ENCODE measurements at regions not wholly inside any gene's neighbourhood (a gene's known extent, or its start where the extent isn't known, plus 50 kb on each side); places are given as distances from the start of the nearest gene placed in this dataset.

DNA sequence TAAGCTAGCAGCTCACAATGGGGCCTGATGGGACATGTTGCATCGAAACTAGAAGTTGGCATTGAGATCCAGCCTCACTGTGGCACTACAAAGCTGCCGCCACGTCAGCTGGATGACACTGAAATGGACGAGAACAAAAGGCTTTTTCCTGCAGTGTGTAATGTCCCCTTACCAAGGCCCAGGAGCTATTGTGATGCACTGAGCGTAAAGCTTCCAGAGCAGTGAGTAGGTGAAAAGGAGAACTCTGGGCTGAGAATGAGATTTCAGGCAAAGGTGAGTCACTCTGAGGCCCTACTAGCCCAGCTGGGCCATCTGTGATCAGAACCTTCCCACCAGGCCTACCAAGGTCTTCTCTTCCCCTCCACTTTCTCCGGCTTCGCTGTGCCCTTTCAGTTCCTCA, 528.1 kb upstream of the KLF4 start:
- no peak for DNase-seq
- no peak overlapping the region for H3K27ac ChIP-seq (ENCODE audit: low read depth in 1 of 2, low read length in 1 of 2)
- H3K36me3 ChIP-seq (ENCODE audit: control insufficient read depth in 4 of 4, insufficient read depth in 4 of 4, low read length in 4 of 4), result no peaks in the 10 kb centered on the region
- H3K4me3 ChIP-seq, result no peak overlapping the region
- 88 to 94% methylated on average over 7 of the region's 7 CpGs for WGBS, 2 donors
- peaks cover 0 to 3% (median 0%) of the 10 kb centered on the region in 4 donors for H3K9me3 ChIP-seq (ENCODE audit: control insufficient read depth in 4 of 4, insufficient read depth in 3 of 4, low read length in 3 of 4)
- peaks cover 0 to 12% (median 0%) of the 10 kb centered on the region in 5 donors for H3K4me1 ChIP-seq (ENCODE audit: control insufficient read depth in 5 of 5, insufficient read depth in 5 of 5, low read length in 5 of 5)
- H3K27me3 ChIP-seq (ENCODE audit: control insufficient read depth in 3 of 3, insufficient read depth in 3 of 3, low read length in 2 of 3), result no peaks in the 10 kb centered on the region
- no peak overlapping the region for H3K9ac ChIP-seq (ENCODE audit: insufficient read depth in 1 of 2, low read length in 2 of 2)
- no peak for ATAC-seq (ENCODE audit: insufficient read depth, low FRiP score)
- TF ChIP-seq, protein P1, sequence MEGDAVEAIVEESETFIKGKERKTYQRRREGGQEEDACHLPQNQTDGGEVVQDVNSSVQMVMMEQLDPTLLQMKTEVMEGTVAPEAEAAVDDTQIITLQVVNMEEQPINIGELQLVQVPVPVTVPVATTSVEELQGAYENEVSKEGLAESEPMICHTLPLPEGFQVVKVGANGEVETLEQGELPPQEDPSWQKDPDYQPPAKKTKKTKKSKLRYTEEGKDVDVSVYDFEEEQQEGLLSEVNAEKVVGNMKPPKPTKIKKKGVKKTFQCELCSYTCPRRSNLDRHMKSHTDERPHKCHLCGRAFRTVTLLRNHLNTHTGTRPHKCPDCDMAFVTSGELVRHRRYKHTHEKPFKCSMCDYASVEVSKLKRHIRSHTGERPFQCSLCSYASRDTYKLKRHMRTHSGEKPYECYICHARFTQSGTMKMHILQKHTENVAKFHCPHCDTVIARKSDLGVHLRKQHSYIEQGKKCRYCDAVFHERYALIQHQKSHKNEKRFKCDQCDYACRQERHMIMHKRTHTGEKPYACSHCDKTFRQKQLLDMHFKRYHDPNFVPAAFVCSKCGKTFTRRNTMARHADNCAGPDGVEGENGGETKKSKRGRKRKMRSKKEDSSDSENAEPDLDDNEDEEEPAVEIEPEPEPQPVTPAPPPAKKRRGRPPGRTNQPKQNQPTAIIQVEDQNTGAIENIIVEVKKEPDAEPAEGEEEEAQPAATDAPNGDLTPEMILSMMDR (IDR thresholded peaks at IDR 0.05; ENCODE audit: control extremely low read depth, extremely low read depth), result no peak

DNA sequence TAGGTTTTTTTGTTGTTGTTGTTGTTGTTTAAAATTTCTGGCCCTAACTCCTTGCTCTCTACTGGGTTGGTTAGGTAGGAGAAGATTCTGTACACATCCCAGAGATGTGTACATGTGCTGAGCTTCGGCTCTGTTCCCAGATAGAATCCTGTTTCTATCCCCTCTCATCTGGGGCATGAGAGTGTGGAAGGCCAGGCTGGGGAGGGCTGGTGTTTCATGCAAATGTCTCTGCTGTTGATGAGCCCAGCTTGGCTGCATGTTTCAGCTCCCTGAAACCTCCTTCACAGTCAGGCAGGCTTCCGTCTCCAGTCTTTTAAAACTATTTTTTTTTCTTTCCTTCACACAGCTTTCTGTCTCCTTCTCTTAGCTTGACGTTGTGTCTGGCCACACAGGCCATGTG, 526.9 kb upstream of the KLF4 start:
- DNase-seq (peak in 2 of 3 donors; percentile 45 to 66), ATAC-seq (ENCODE audit: insufficient read depth, low FRiP score) (no peak)
- H3K4me3 ChIP-seq, result no peak overlapping the region
- no peaks in the 10 kb centered on the region for H3K27me3 ChIP-seq (ENCODE audit: control insufficient read depth in 3 of 3, insufficient read depth in 3 of 3, low read length in 2 of 3)
- peaks cover 0 to 3% (median 0%) of the 10 kb centered on the region in 4 donors for H3K9me3 ChIP-seq (ENCODE audit: control insufficient read depth in 4 of 4, insufficient read depth in 3 of 4, low read length in 3 of 4)
- H3K36me3 ChIP-seq (ENCODE audit: control insufficient read depth in 4 of 4, insufficient read depth in 4 of 4, low read length in 4 of 4), result no peaks in the 10 kb centered on the region
- TF ChIP-seq, protein P1 (IDR thresholded peaks at IDR 0.05; ENCODE audit: control extremely low read depth, extremely low read depth), result no peak
- H3K9ac ChIP-seq (ENCODE audit: insufficient read depth in 1 of 2, low read length in 2 of 2), result no peak overlapping the region
- peaks cover 0 to 12% (median 0%) of the 10 kb centered on the region in 5 donors for H3K4me1 ChIP-seq (ENCODE audit: control insufficient read depth in 5 of 5, insufficient read depth in 5 of 5, low read length in 5 of 5)
- H3K27ac ChIP-seq (ENCODE audit: low read depth in 1 of 2, low read length in 1 of 2), result no peak overlapping the region
- 86 to 95% methylated on average over 3 of the region's 3 CpGs for WGBS, 2 donors

DNA sequence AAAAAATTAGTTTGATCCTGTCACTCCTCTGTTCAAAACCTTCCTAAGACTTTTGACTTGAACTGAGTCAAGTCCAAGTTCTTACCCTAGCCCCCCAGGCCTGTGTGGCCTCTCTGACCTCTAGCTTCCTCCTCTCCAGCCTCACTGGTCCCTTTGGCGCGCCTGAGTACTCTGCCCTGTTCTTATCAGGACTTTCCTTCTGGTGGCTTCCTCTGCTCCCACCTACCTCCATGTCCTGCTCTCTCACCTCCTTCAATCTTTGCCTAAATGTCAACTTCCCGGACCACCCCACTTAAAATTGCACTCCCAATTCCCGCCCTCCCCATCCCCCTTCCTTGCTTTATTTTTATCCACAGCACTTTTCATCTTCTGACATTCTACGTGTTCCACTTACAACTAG, 526.1 kb upstream of the KLF4 start:
- Histone ChIP-seq H3K9ac (ENCODE audit: insufficient read depth in 1 of 2, low read length in 2 of 2) (no peak overlapping the region), H3K27ac (ENCODE audit: low read depth in 1 of 2, low read length in 1 of 2) (no peak overlapping the region), H3K4me1 (ENCODE audit: control insufficient read depth in 5 of 5, insufficient read depth in 5 of 5, low read length in 5 of 5) (peaks cover 0 to 12% (median 0%) of the 10 kb centered on the region in 5 donors), H3K27me3 (ENCODE audit: control insufficient read depth in 3 of 3, insufficient read depth in 3 of 3, low read length in 2 of 3) (no peaks in the 10 kb centered on the region), H3K4me3 (no peak overlapping the region), H3K9me3 (ENCODE audit: control insufficient read depth in 4 of 4, insufficient read depth in 3 of 4, low read length in 3 of 4) (peaks cover 0 to 3% (median 0%) of the 10 kb centered on the region in 4 donors), H3K36me3 (ENCODE audit: control insufficient read depth in 4 of 4, insufficient read depth in 4 of 4, low read length in 4 of 4) (no peaks in the 10 kb centered on the region)
- WGBS, 2 donors, result 87 to 91% methylated on average over 5 of the region's 5 CpGs
- ATAC-seq (ENCODE audit: insufficient read depth, low FRiP score), result no peak
- TF ChIP-seq, protein P1 (IDR thresholded peaks at IDR 0.05; ENCODE audit: control extremely low read depth, extremely low read depth), result no peak
- DNase-seq, result no peak

DNA sequence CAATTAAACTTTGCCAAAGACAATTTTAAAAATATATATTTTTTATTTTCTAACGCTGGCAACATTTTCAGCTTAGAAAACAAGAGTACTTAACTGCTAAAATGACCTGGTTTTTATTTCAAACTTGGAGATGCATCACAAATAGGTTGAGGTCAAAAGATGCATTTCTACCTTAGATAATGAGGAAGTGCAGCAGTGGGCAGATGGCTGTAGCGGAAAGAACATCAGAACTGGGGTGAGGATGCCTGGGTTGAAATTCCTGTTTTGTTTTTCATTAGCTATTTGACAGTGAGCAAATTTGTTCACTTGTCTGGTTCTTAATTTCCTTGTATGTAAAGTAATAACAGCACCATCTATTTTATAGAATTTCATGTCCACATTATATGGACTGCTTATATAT, 524.8 kb upstream of the KLF4 start:
- Histone ChIP-seq H3K27me3 (ENCODE audit: control insufficient read depth in 3 of 3, insufficient read depth in 3 of 3, low read length in 2 of 3) (no peaks in the 10 kb centered on the region), H3K4me3 (no peak overlapping the region), H3K36me3 (ENCODE audit: control insufficient read depth in 4 of 4, insufficient read depth in 4 of 4, low read length in 4 of 4) (no peaks in the 10 kb centered on the region), H3K4me1 (ENCODE audit: control insufficient read depth in 5 of 5, insufficient read depth in 5 of 5, low read length in 5 of 5) (peaks cover 0 to 12% (median 0%) of the 10 kb centered on the region in 5 donors), H3K9me3 (ENCODE audit: control insufficient read depth in 4 of 4, insufficient read depth in 3 of 4, low read length in 3 of 4) (peaks cover 0 to 3% (median 0%) of the 10 kb centered on the region in 4 donors), H3K9ac (ENCODE audit: insufficient read depth in 1 of 2, low read length in 2 of 2) (no peak overlapping the region), H3K27ac (ENCODE audit: low read depth in 1 of 2, low read length in 1 of 2) (no peak overlapping the region)
- ATAC-seq (ENCODE audit: insufficient read depth, low FRiP score) (no peak), DNase-seq (no peak)
- 90 to 92% methylated on average over 2 of the region's 2 CpGs for WGBS, 2 donors
- TF ChIP-seq, protein P1 (IDR thresholded peaks at IDR 0.05; ENCODE audit: control extremely low read depth, extremely low read depth), result no peak
